ENCODE measurements at regions not wholly inside any gene's neighbourhood (a gene's known extent, or its start where the extent isn't known, plus 50 kb on each side); places are given as distances from the start of the nearest gene placed in this dataset.

GRCh38 chr9:1791191-1791590, 224.0 kb upstream of the SMARCA2 start:
- no peak for DNase-seq

GRCh38 chr9:1794547-1795270, 220.4 kb upstream of the SMARCA2 start:
- no peak for DNase-seq

- DNase-seq, result no peak
Measured at GRCh38 chr9:1804128-1804865, 210.8 kb upstream of the SMARCA2 start.

- no peak for DNase-seq
Measured at GRCh38 chr9:1829719-1830118, 185.4 kb upstream of the SMARCA2 start.

- DNase-seq, result no peak
Measured at GRCh38 chr9:1832960-1833359, 182.2 kb upstream of the SMARCA2 start.

GRCh38 chr9:1837453-1838084, 177.6 kb upstream of the SMARCA2 start:
- no peak for DNase-seq

- no peak for DNase-seq
Measured at GRCh38 chr9:1839909-1840308, 175.2 kb upstream of the SMARCA2 start.

GRCh38 chr9:1845425-1845824, 169.7 kb upstream of the SMARCA2 start:
- DNase-seq, result no peak

GRCh38 chr9:1855726-1856125, 159.4 kb upstream of the SMARCA2 start:
- no peak for DNase-seq

- DNase-seq, result no peak
Measured at GRCh38 chr9:1857808-1858207, 157.3 kb upstream of the SMARCA2 start.

GRCh38 chr9:1869843-1870242, 145.3 kb upstream of the SMARCA2 start:
- DNase-seq, result no peak

GRCh38 chr9:1870915-1871314, 144.2 kb upstream of the SMARCA2 start:
- no peak for DNase-seq

GRCh38 chr9:1871626-1872419, 143.3 kb upstream of the SMARCA2 start:
- DNase-seq, result no peak

- no peak for DNase-seq
Measured at GRCh38 chr9:1875251-1875851, 139.8 kb upstream of the SMARCA2 start.

GRCh38 chr9:1875921-1876448, 139.2 kb upstream of the SMARCA2 start:
- no peak for DNase-seq

- DNase-seq, result no peak
Measured at GRCh38 chr9:1876891-1877496, 138.2 kb upstream of the SMARCA2 start.

- no peak for DNase-seq
Measured at GRCh38 chr9:1877951-1878350, 137.2 kb upstream of the SMARCA2 start.

GRCh38 chr9:1878811-1879210, 136.3 kb upstream of the SMARCA2 start:
- no peak for DNase-seq

GRCh38 chr9:1879501-1879900, 135.6 kb upstream of the SMARCA2 start:
- DNase-seq, result no peak

- DNase-seq, result no peak
Measured at GRCh38 chr9:1880038-1880565, 135.0 kb upstream of the SMARCA2 start.

GRCh38 chr9:1881708-1882295, 133.3 kb upstream of the SMARCA2 start:
- no peak for DNase-seq
